HepG2 (cell line): ENCODE measurements at regions not wholly inside any gene's neighbourhood (a gene's known extent, or its start where the extent isn't known, plus 50 kb on each side); places are given as distances from the start of the nearest gene placed in this dataset.

ENCODE experiments used
- ATAC-seq: fragments of 200-7000 bp; cut with Tn5 transposase; 3 replicates; pipeline ENCODE4 v1.9.1; 2020; ENCODE audit warnings: mild to moderate bottlenecking, moderate library complexity
- BruUV-seq: library from RNA; stranded (reverse); fragments of 400-500 nt; replicated peaks from 2 replicates; lab custom pipeline; 2021; lab: Mats Ljungman, UMichigan
- CTCF ChIA-PET: fragments of 300-600 bp; formaldehyde crosslinking; extraction: SDS; loops from one replicate; lab custom pipeline; 2021; ENCODE audit warnings: low total read pairs, inconsistent platforms, low intra/inter-chr PET ratio; lab: Yijun Ruan, JAX
- POLR2A ChIA-PET: fragments of 350-600 bp; sonication (Branson Sonifier 250); formaldehyde crosslinking; loops from one replicate; lab custom pipeline; 2020; ENCODE audit warnings: antibody characterized with exemption, inconsistent platforms; lab: Yijun Ruan, JAX
- DNase-seq: peaks from one replicate; pipeline ENCODE4 v3.0.0-alpha.2; 2015; ENCODE audit warnings: low spot score
- FAIRE-seq: peaks from 3 replicates; lab custom pipeline; 2011; peaks lifted over from hg19 to GRCh38; lab: Jason Lieb, UNC
- H2AFZ ChIP-seq: one replicate; pipeline ENCODE4 v1.6.1; 2011; ENCODE audit warnings: low read length, inconsistent platforms
- H3K27ac ChIP-seq: fragments of 300-600 bp; 3 replicates; pipeline ENCODE4 v1.8.0; 2011; ENCODE audit warnings: mixed run types, mild to moderate bottlenecking, mixed read lengths, low read length, inconsistent platforms; ENCODE audit not compliant: insufficient read depth; ENCODE audit errors: extremely low read length
- H3K27me3 ChIP-seq, 2 experiments: fragments of 200-600 bp in 1 of 2; 2 replicates in 1 of 2; 3 replicates in 1 of 2; pipeline versions ENCODE4 v1.6.0 to v1.8.0; 2011; ENCODE audit warnings: low read length in 2 of 2, mild to moderate bottlenecking in 2 of 2, moderate library complexity in 2 of 2, inconsistent platforms in 1 of 2; ENCODE audit not compliant: insufficient read depth in 2 of 2, control insufficient read depth in 1 of 2
- H3K36me3 ChIP-seq, 2 experiments: fragments of 200-600 bp in 1 of 2; replicated peaks in 1 of 2; 2 replicates in 1 of 2; 3 replicates in 1 of 2; pipeline versions ENCODE4 v1.5.1 to v1.8.0; 2011; ENCODE audit warnings: low read length in 2 of 2, inconsistent platforms in 1 of 2; ENCODE audit not compliant: insufficient read depth in 2 of 2, control insufficient read depth in 1 of 2
- H3K4me1 ChIP-seq: 2 replicates; pipeline ENCODE4 v1.5.1; 2012; ENCODE audit warnings: low read length, inconsistent platforms; ENCODE audit not compliant: insufficient read depth
- H3K4me2 ChIP-seq: 2 replicates; pipeline ENCODE4 v1.6.0; 2011; ENCODE audit warnings: low read depth, low read length, inconsistent platforms
- H3K4me3 ChIP-seq, 3 experiments: fragments of 200-600 bp in 1 of 3; sonication (generic), shearing (Covaris generic) in 1 of 3; replicated peaks in 1 of 3; 2 replicates each; pipeline ENCODE4 v1.5.1; 2011 to 2016; ENCODE audit warnings: low read length in 3 of 3, inconsistent platforms in 2 of 3, low read depth in 2 of 3, mild to moderate bottlenecking in 2 of 3, control low read depth in 1 of 3, mixed read lengths in 1 of 3; ENCODE audit not compliant: insufficient read depth in 1 of 3
- H3K79me2 ChIP-seq: one replicate; pipeline ENCODE4 v1.6.1; 2011; ENCODE audit warnings: low read length, inconsistent platforms; ENCODE audit not compliant: insufficient read depth
- H3K9ac ChIP-seq: 2 replicates; pipeline ENCODE4 v1.6.0; 2011; ENCODE audit warnings: mild to moderate bottlenecking, low read depth, low read length, inconsistent platforms; ENCODE audit not compliant: insufficient read depth
- H3K9me3 ChIP-seq: 2 replicates; pipeline ENCODE4 v1.5.1; 2012; ENCODE audit warnings: mild to moderate bottlenecking, low read length
- H4K20me1 ChIP-seq: 2 replicates; pipeline ENCODE4 v1.6.0; 2011; ENCODE audit warnings: inconsistent platforms, mild to moderate bottlenecking, low read length, moderate library complexity; ENCODE audit not compliant: insufficient read depth
- ATRX ChIP-seq: sonication (generic); formaldehyde crosslinking; IDR thresholded peaks from 2 replicates; pipeline ENCODE4 v1.4.0; 2020; ENCODE audit warnings: missing genetic modification reagents, borderline replicate concordance
- CREBL2 ChIP-seq: sonication (generic); formaldehyde crosslinking; IDR thresholded peaks from 2 replicates; pipeline ENCODE4 v1.8.1; 2023; ENCODE audit warnings: missing genetic modification reagents, mild to moderate bottlenecking, borderline replicate concordance
- MBNL3 ChIP-seq: fragments of 250-450 bp; sonication (Bioruptor Pico); conservative IDR thresholded peaks from 2 replicates; pipeline ENCODE4 v1.8.0; 2022; ENCODE audit warnings: mild to moderate bottlenecking, inconsistent platforms
- MLXIP ChIP-seq: sonication (generic); formaldehyde crosslinking; IDR thresholded peaks from 2 replicates; pipeline ENCODE4 v1.9.0; 2021; ENCODE audit warnings: missing genetic modification reagents, borderline replicate concordance
- NFE2L2 ChIP-seq: fragments of 150-350 bp; IDR thresholded peaks from 2 replicates; pipeline ENCODE4 v1.6.1; 2014; ENCODE audit warnings: low read length
- NR2C2 ChIP-seq: sonication (generic); formaldehyde crosslinking; IDR thresholded peaks from 2 replicates; pipeline ENCODE4 v1.4.0; 2020; ENCODE audit warnings: missing genetic modification reagents, mild to moderate bottlenecking, moderate library complexity, borderline replicate concordance
- REPIN1 ChIP-seq: sonication (generic); formaldehyde crosslinking; IDR thresholded peaks from 2 replicates; pipeline ENCODE4 v1.8.0; 2022; ENCODE audit warnings: missing genetic modification reagents, low read depth, mild to moderate bottlenecking, borderline replicate concordance
- RFX5 ChIP-seq: IDR thresholded peaks from 2 replicates; pipeline ENCODE4 v1.6.1; 2011; ENCODE audit warnings: low read depth, low read length, improper control_type of control experiment
- RNF2 ChIP-seq: fragments of 450-650 bp; conservative IDR thresholded peaks from 2 replicates; pipeline ENCODE4 v1.6.1; 2016; ENCODE audit warnings: low read depth
- SKIL ChIP-seq: sonication (generic); formaldehyde crosslinking; IDR thresholded peaks from 2 replicates; pipeline ENCODE4 v1.8.0; 2022; ENCODE audit warnings: missing genetic modification reagents, mild to moderate bottlenecking, moderate library complexity, borderline replicate concordance
- TBL1XR1 ChIP-seq: fragments of 150-350 bp; IDR thresholded peaks from 2 replicates; pipeline ENCODE4 v1.6.1; 2014; ENCODE audit warnings: borderline replicate concordance, low read length; ENCODE audit not compliant: partially characterized antibody
- ZFYVE20 ChIP-seq: sonication (generic); formaldehyde crosslinking; IDR thresholded peaks from 2 replicates; pipeline ENCODE4 v1.8.0; 2023; ENCODE audit warnings: low read depth, mild to moderate bottlenecking, moderate library complexity, missing genetic modification reagents, borderline replicate concordance
- ZNF207 ChIP-seq: fragments of 450-650 bp; IDR thresholded peaks from 2 replicates; pipeline ENCODE4 v1.6.1; 2016; ENCODE audit warnings: antibody characterized with exemption, borderline replicate concordance
- ZNF772 ChIP-seq: sonication (generic); formaldehyde crosslinking; IDR thresholded peaks from 2 replicates; pipeline ENCODE4 v1.5.0; 2020; ENCODE audit warnings: mild to moderate bottlenecking, missing genetic modification reagents
- ZSCAN20 ChIP-seq: sonication (generic); formaldehyde crosslinking; IDR thresholded peaks from 2 replicates; pipeline ENCODE4 v1.4.0; 2020; ENCODE audit warnings: missing genetic modification reagents, mild to moderate bottlenecking, borderline replicate concordance
- WGBS: methylation state at CpG from one replicate; pipeline ENCODE4 v1.1.6; 2017; ENCODE audit warnings: low lambda C conversion rate; 5-methylcytosine and 5-hydroxymethylcytosine counted together
- in situ Hi-C: cut with HindIII; loops from 2 replicates; pipeline ENCODE4 v1.10.0; 2017; ENCODE audit warnings: low pct_unique_long_range_greater_than_20kb; ENCODE audit not compliant: extremely low pct_ligation_motif_present
- intact Hi-C: fragments of 100-400 bp; cut with micrococcal nuclease; formaldehyde crosslinking; loops from one replicate; pipeline ENCODE4 v1.10.0; 2022; ENCODE audit not compliant: unreplicated experiment
- TF ChIP-seq, protein P1 (sequence below): sonication (generic); formaldehyde crosslinking; conservative IDR thresholded peaks from 2 replicates; pipeline ENCODE4 v1.8.0; 2022; ENCODE audit warnings: missing genetic modification reagents
- TF ChIP-seq, protein P2 (sequence below): sonication (generic); formaldehyde crosslinking; IDR thresholded peaks from 2 replicates; pipeline ENCODE4 v1.8.0; 2022; ENCODE audit warnings: mild to moderate bottlenecking, missing genetic modification reagents, borderline replicate concordance

- 3% methylated on average over 3 of the region's 3 CpGs for WGBS
- H3K4me1 ChIP-seq = no peaks in the 10 kb centered on the region
- H3K4me3 ChIP-seq = no peak overlapping the region
- BruUV-seq = no TSS peak
- no peaks in the 10 kb centered on the region for H4K20me1 ChIP-seq
- no peak overlapping the region for H3K27ac ChIP-seq
- H3K27me3 ChIP-seq = no peaks in the 10 kb centered on the region
- intact Hi-C loops = no loop called here
- ChIA-PET POLR2A (no interaction called here), CTCF (no interaction called here)
- no peak overlapping the region for H3K4me2 ChIP-seq
- ATAC-seq (no peak), FAIRE-seq (no peak), DNase-seq (no peak)
- H3K79me2 ChIP-seq = no peaks in the 10 kb centered on the region
- H3K9me3 ChIP-seq = no peaks in the 10 kb centered on the region
- no peaks in the 10 kb centered on the region for H3K36me3 ChIP-seq
- in situ Hi-C loops = no loop called here
- H3K9ac ChIP-seq = no peak overlapping the region
- no peak overlapping the region for H2AFZ ChIP-seq
- no peak for TF ChIP-seq ZFYVE20 (CRISPR knock-in tag)
- TF ChIP-seq, protein P1, sequence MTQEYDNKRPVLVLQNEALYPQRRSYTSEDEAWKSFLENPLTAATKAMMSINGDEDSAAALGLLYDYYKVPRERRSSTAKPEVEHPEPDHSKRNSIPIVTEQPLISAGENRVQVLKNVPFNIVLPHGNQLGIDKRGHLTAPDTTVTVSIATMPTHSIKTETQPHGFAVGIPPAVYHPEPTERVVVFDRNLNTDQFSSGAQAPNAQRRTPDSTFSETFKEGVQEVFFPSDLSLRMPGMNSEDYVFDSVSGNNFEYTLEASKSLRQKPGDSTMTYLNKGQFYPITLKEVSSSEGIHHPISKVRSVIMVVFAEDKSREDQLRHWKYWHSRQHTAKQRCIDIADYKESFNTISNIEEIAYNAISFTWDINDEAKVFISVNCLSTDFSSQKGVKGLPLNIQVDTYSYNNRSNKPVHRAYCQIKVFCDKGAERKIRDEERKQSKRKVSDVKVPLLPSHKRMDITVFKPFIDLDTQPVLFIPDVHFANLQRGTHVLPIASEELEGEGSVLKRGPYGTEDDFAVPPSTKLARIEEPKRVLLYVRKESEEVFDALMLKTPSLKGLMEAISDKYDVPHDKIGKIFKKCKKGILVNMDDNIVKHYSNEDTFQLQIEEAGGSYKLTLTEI (CRISPR knock-in tag) = no peak
- no peak for TF ChIP-seq REPIN1 (CRISPR knock-in tag)
- TF ChIP-seq, protein P2, sequence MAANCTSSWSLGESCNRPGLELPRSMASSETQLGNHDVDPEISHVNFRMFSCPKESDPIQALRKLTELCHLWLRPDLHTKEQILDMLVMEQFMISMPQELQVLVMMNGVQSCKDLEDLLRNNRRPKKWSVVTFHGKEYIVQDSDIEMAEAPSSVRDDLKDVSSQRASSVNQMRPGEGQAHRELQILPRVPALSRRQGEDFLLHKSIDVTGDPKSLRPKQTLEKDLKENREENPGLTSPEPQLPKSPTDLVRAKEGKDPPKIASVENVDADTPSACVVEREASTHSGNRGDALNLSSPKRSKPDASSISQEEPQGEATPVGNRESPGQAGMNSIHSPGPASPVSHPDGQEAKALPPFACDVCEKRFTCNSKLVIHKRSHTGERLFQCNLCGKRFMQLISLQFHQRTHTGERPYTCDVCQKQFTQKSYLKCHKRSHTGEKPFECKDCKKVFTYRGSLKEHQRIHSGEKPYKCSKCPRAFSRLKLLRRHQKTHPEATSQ (CRISPR knock-in tag) = no peak
- TF ChIP-seq TBL1XR1 = no peak
- TF ChIP-seq SKIL (CRISPR knock-in tag) = no peak
- no peak for TF ChIP-seq CREBL2 (CRISPR knock-in tag)
- no peak for TF ChIP-seq RFX5
- TF ChIP-seq RNF2 = no peak
- TF ChIP-seq ZNF207 = no peak
- TF ChIP-seq ATRX (CRISPR knock-in tag) = no peak
- no peak for TF ChIP-seq MBNL3
- TF ChIP-seq NFE2L2 = no peak
- TF ChIP-seq ZNF772 = no peak
- no peak for TF ChIP-seq NR2C2 (CRISPR knock-in tag)
- TF ChIP-seq MLXIP = no peak
- no peak for TF ChIP-seq ZSCAN20 (CRISPR knock-in tag)
Measured at GRCh38 chr6:156185113-156185512, 592.1 kb upstream of the ARID1B start.
